ENCODE measurements at regions not wholly inside any gene's neighbourhood (a gene's known extent, or its start where the extent isn't known, plus 50 kb on each side); places are given as distances from the start of the nearest gene placed in this dataset.
"Not testable (repeated sequence)": the region's sequence is repeated elsewhere in the genome, so short reads cannot be mapped to it uniquely, and the experiment has no call there.

DNA sequence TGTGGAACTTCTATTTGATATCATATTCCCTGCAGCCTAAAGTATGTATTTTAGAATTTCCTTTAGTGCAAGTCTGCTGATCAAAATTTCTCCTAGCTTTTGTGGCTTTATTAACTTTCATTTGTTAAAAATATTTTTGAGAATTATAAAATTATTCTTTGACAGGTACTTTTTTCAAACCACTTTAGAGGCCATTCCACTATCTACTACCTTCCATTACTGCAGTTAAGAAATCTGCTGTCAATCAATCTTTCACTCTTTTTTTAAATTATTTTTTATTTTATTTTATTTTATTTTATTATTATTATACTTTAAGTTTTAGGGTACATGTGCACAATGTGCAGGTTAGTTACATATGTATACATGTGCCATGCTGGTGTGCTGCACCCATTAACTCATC, 656.2 kb downstream of the CCDC85A start:
- not testable (repeated sequence) for H3K27me3 Mint-ChIP-seq; H3K4me3 ChIP-seq (ENCODE audit: low read depth, low read length); H3K27me3 ChIP-seq (ENCODE audit: control insufficient read depth, insufficient read depth, low read length); H3K4me1 Mint-ChIP-seq; H3K27ac Mint-ChIP-seq; DNase-seq; H3K27ac ChIP-seq (ENCODE audit: insufficient read depth, low read length, poor library complexity, severe bottlenecking); ATAC-seq (ENCODE audit: low read depth in 2 of 2); H3K4me3 Mint-ChIP-seq; H3K4me1 ChIP-seq (ENCODE audit: control insufficient read depth, insufficient read depth, low read length, poor library complexity, severe bottlenecking); H3K36me3 ChIP-seq (ENCODE audit: control insufficient read depth, insufficient read depth, low read length); H3K36me3 Mint-ChIP-seq; H3K9me3 ChIP-seq (ENCODE audit: control insufficient read depth in 2 of 2, low read length in 2 of 2)
- peaks cover 0 to 27% (median 6%) of the 10 kb centered on the region in 7 donors for H3K9me3 Mint-ChIP-seq

DNA sequence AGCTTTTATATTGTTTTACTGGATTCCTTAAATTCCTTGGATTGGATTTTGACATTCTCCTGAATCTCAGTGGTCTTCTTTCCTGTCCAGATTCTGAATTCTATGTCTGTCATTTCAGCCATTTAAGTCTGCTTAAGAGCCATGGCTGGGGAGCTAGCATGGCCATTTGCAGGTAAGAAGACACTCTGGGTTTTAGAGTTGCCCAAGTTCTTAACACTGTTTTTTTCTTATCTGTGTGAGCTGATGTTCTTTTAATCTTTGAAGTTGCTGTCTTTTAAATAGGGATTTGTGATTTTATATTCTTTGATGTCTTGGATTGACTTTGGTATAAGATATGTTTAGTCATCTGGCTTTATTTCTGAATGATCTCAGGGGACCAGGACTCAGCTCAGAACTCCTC, 677.2 kb downstream of the CCDC85A start:
- no peaks in the 10 kb centered on the region for H3K4me1 Mint-ChIP-seq
- peaks cover 6 to 45% (median 16%) of the 10 kb centered on the region in 7 donors for H3K9me3 Mint-ChIP-seq
- Histone ChIP-seq H3K36me3 (ENCODE audit: control insufficient read depth, insufficient read depth, low read length) (no peaks in the 10 kb centered on the region), H3K9me3 (ENCODE audit: control insufficient read depth in 2 of 2, low read length in 2 of 2) (peaks cover 2 to 4% of the 10 kb centered on the region in 2 experiments), H3K4me3 (ENCODE audit: low read depth, low read length) (no peak overlapping the region), H3K27ac (ENCODE audit: insufficient read depth, low read length, poor library complexity, severe bottlenecking) (no peak overlapping the region), H3K4me1 (ENCODE audit: control insufficient read depth, insufficient read depth, low read length, poor library complexity, severe bottlenecking) (no peaks in the 10 kb centered on the region), H3K27me3 (ENCODE audit: control insufficient read depth, insufficient read depth, low read length) (no peaks in the 10 kb centered on the region)
- ATAC-seq (ENCODE audit: low read depth in 2 of 2) (no peak), DNase-seq (no peak)
- H3K27me3 Mint-ChIP-seq, result no peaks in the 10 kb centered on the region
- no peak overlapping the region for H3K27ac Mint-ChIP-seq
- H3K36me3 Mint-ChIP-seq, result no peaks in the 10 kb centered on the region
- H3K4me3 Mint-ChIP-seq, result no peak overlapping the region

GRCh38 chr2:56871644-56872043, 687.9 kb downstream of the CCDC85A start:
- H3K9me3 Mint-ChIP-seq, result peaks cover 0 to 17% (median 5%) of the 10 kb centered on the region in 7 donors
- Histone ChIP-seq H3K27ac (ENCODE audit: insufficient read depth, low read length, poor library complexity, severe bottlenecking) (no peak overlapping the region), H3K4me1 (ENCODE audit: control insufficient read depth, insufficient read depth, low read length, poor library complexity, severe bottlenecking) (no peaks in the 10 kb centered on the region), H3K36me3 (ENCODE audit: control insufficient read depth, insufficient read depth, low read length) (no peaks in the 10 kb centered on the region), H3K27me3 (ENCODE audit: control insufficient read depth, insufficient read depth, low read length) (no peaks in the 10 kb centered on the region), H3K9me3 (ENCODE audit: control insufficient read depth in 2 of 2, low read length in 2 of 2) (peaks cover 2 to 7% of the 10 kb centered on the region in 2 experiments), H3K4me3 (ENCODE audit: low read depth, low read length) (no peak overlapping the region)
- no peaks in the 10 kb centered on the region for H3K27me3 Mint-ChIP-seq
- no peaks in the 10 kb centered on the region for H3K36me3 Mint-ChIP-seq
- DNase-seq (no peak), ATAC-seq (ENCODE audit: low read depth in 2 of 2) (no peak)
- no peak overlapping the region for H3K4me3 Mint-ChIP-seq
- no peaks in the 10 kb centered on the region for H3K4me1 Mint-ChIP-seq
- H3K27ac Mint-ChIP-seq, result no peak overlapping the region

- H3K27me3 Mint-ChIP-seq, result no peaks in the 10 kb centered on the region
- no peak overlapping the region for H3K27ac Mint-ChIP-seq
- H3K27ac ChIP-seq (ENCODE audit: insufficient read depth, low read length, poor library complexity, severe bottlenecking), result no peak overlapping the region
- H3K4me1 Mint-ChIP-seq, result no peaks in the 10 kb centered on the region
- no peak for ATAC-seq (ENCODE audit: low read depth in 2 of 2)
- DNase-seq, result no peak
- no peaks in the 10 kb centered on the region for H3K4me1 ChIP-seq (ENCODE audit: control insufficient read depth, insufficient read depth, low read length, poor library complexity, severe bottlenecking)
- peaks cover 0 to 20% (median 9%) of the 10 kb centered on the region in 7 donors for H3K9me3 Mint-ChIP-seq
- no peaks in the 10 kb centered on the region for H3K36me3 ChIP-seq (ENCODE audit: control insufficient read depth, insufficient read depth, low read length)
- H3K27me3 ChIP-seq (ENCODE audit: control insufficient read depth, insufficient read depth, low read length), result no peaks in the 10 kb centered on the region
- no peaks in the 10 kb centered on the region for H3K36me3 Mint-ChIP-seq
- peaks cover 4 to 7% of the 10 kb centered on the region in 2 experiments for H3K9me3 ChIP-seq (ENCODE audit: control insufficient read depth in 2 of 2, low read length in 2 of 2)
- H3K4me3 ChIP-seq (ENCODE audit: low read depth, low read length), result no peak overlapping the region
- no peak overlapping the region for H3K4me3 Mint-ChIP-seq
Observed at GRCh38 chr2:56874717-56875116, 690.9 kb downstream of the CCDC85A start.

GRCh38 chr2:56889738-56890137, 705.9 kb downstream of the CCDC85A start:
- Mint-ChIP-seq H3K27ac (no peak overlapping the region), H3K4me3 (no peak overlapping the region), H3K9me3 (peaks cover 0 to 24% (median 5%) of the 10 kb centered on the region in 7 donors), H3K27me3 (no peaks in the 10 kb centered on the region), H3K4me1 (no peaks in the 10 kb centered on the region), H3K36me3 (no peaks in the 10 kb centered on the region)
- Histone ChIP-seq H3K4me1 (ENCODE audit: control insufficient read depth, insufficient read depth, low read length, poor library complexity, severe bottlenecking) (no peaks in the 10 kb centered on the region), H3K36me3 (ENCODE audit: control insufficient read depth, insufficient read depth, low read length) (no peaks in the 10 kb centered on the region), H3K9me3 (ENCODE audit: control insufficient read depth in 2 of 2, low read length in 2 of 2) (no peaks in the 10 kb centered on the region), H3K27me3 (ENCODE audit: control insufficient read depth, insufficient read depth, low read length) (no peaks in the 10 kb centered on the region), H3K4me3 (ENCODE audit: low read depth, low read length) (no peak overlapping the region), H3K27ac (ENCODE audit: insufficient read depth, low read length, poor library complexity, severe bottlenecking) (no peak overlapping the region)
- ATAC-seq (ENCODE audit: low read depth in 2 of 2) (no peak), DNase-seq (no peak)

DNA sequence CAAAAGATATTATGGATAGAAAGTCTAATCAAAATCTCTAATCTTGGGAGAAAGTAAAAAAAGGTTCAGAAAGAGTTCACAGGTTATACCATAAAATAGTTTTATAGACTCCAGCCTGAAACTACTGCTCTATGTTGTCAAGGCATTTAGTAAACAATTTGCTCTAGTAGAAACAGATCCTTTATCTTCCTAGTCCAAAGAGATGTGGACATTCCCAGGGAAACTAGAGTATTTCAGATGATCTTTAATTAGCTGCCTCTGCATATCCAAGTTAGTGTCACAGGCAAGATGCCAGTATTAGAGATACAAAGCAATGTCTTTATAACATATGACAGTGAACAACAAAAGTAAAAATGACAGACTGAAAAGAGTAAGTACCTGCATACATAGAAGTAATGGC, 708.6 kb downstream of the CCDC85A start:
- ATAC-seq (ENCODE audit: low read depth in 2 of 2) (no peak), DNase-seq (no peak)
- Mint-ChIP-seq H3K36me3 (no peaks in the 10 kb centered on the region), H3K4me3 (no peak overlapping the region), H3K9me3 (peaks cover 0 to 18% (median 4%) of the 10 kb centered on the region in 7 donors), H3K27me3 (no peaks in the 10 kb centered on the region), H3K4me1 (no peaks in the 10 kb centered on the region), H3K27ac (no peak overlapping the region)
- Histone ChIP-seq H3K9me3 (ENCODE audit: control insufficient read depth in 2 of 2, low read length in 2 of 2) (peaks cover 0 to 3% of the 10 kb centered on the region in 2 experiments), H3K4me1 (ENCODE audit: control insufficient read depth, insufficient read depth, low read length, poor library complexity, severe bottlenecking) (no peaks in the 10 kb centered on the region), H3K27ac (ENCODE audit: insufficient read depth, low read length, poor library complexity, severe bottlenecking) (no peak overlapping the region), H3K27me3 (ENCODE audit: control insufficient read depth, insufficient read depth, low read length) (no peaks in the 10 kb centered on the region), H3K4me3 (ENCODE audit: low read depth, low read length) (no peak overlapping the region), H3K36me3 (ENCODE audit: control insufficient read depth, insufficient read depth, low read length) (no peaks in the 10 kb centered on the region)

GRCh38 chr2:56898986-56899385, 715.2 kb downstream of the CCDC85A start:
- DNase-seq (no peak), ATAC-seq (ENCODE audit: low read depth in 2 of 2) (no peak)
- H3K4me3 Mint-ChIP-seq, result no peak overlapping the region
- peaks cover 0 to 8% (median 4%) of the 10 kb centered on the region in 7 donors for H3K9me3 Mint-ChIP-seq
- Histone ChIP-seq H3K9me3 (ENCODE audit: control insufficient read depth in 2 of 2, low read length in 2 of 2) (peaks cover 0 to 3% of the 10 kb centered on the region in 2 experiments), H3K4me1 (ENCODE audit: control insufficient read depth, insufficient read depth, low read length, poor library complexity, severe bottlenecking) (no peaks in the 10 kb centered on the region), H3K4me3 (ENCODE audit: low read depth, low read length) (no peak overlapping the region), H3K27ac (ENCODE audit: insufficient read depth, low read length, poor library complexity, severe bottlenecking) (no peak overlapping the region), H3K36me3 (ENCODE audit: control insufficient read depth, insufficient read depth, low read length) (no peaks in the 10 kb centered on the region), H3K27me3 (ENCODE audit: control insufficient read depth, insufficient read depth, low read length) (no peaks in the 10 kb centered on the region)
- H3K27ac Mint-ChIP-seq, result no peak overlapping the region
- H3K36me3 Mint-ChIP-seq, result no peaks in the 10 kb centered on the region
- no peaks in the 10 kb centered on the region for H3K27me3 Mint-ChIP-seq
- no peaks in the 10 kb centered on the region for H3K4me1 Mint-ChIP-seq

DNA sequence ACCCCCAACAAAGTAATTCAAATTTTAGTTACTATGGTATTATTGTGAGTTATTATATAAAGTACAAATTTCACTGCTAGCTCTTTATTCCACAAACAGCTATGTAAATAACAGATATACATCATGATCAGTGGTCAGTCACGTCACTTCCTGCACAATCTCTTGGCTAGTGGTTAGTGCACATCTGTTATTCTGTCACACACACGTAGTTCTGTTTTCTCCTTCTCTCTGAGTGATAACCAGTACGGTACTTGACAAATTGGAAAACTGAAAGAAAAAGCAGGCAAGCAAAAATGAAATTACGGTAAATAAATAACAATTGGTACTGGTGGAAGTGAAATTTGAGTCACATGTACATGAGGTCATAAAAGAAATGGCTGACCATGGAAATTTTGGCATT, 728.7 kb downstream of the CCDC85A start:
- DNase-seq (no peak), ATAC-seq (ENCODE audit: low read depth in 2 of 2) (no peak)

More for the DNA sequence above, 728.7 kb downstream of the CCDC85A start:
- H3K4me1 Mint-ChIP-seq, result no peaks in the 10 kb centered on the region
- H3K9me3 Mint-ChIP-seq, result peaks cover 0 to 39% (median 6%) of the 10 kb centered on the region in 7 donors
- H3K4me1 ChIP-seq (ENCODE audit: control insufficient read depth, insufficient read depth, low read length, poor library complexity, severe bottlenecking), result no peaks in the 10 kb centered on the region
- no peak overlapping the region for H3K27ac Mint-ChIP-seq
- no peaks in the 10 kb centered on the region for H3K9me3 ChIP-seq (ENCODE audit: control insufficient read depth in 2 of 2, low read length in 2 of 2)
- no peaks in the 10 kb centered on the region for H3K36me3 Mint-ChIP-seq
- no peak overlapping the region for H3K27ac ChIP-seq (ENCODE audit: insufficient read depth, low read length, poor library complexity, severe bottlenecking)
- no peaks in the 10 kb centered on the region for H3K36me3 ChIP-seq (ENCODE audit: control insufficient read depth, insufficient read depth, low read length)
- no peak overlapping the region for H3K4me3 Mint-ChIP-seq
- no peaks in the 10 kb centered on the region for H3K27me3 Mint-ChIP-seq
- no peak overlapping the region for H3K4me3 ChIP-seq (ENCODE audit: low read depth, low read length)
- no peaks in the 10 kb centered on the region for H3K27me3 ChIP-seq (ENCODE audit: control insufficient read depth, insufficient read depth, low read length)

Data from CD4-positive, CD25-positive, alpha-beta regulatory T cell (primary cell).